Chondrocyte (in vitro differentiated cells): ENCODE measurements at regions not wholly inside any gene's neighbourhood (a gene's known extent, or its start where the extent isn't known, plus 50 kb on each side); places are given as distances from the start of the nearest gene placed in this dataset.

Source experiments
- DNase-seq: peaks from one replicate; pipeline ENCODE4 v3.0.0; 2021; ENCODE audit warnings: mixed read lengths, low spot score
- H3K27ac Mint-ChIP-seq: one replicate; pipeline ENCODE4 v1.8.0; 2021; ENCODE audit warnings: mild to moderate bottlenecking, moderate library complexity, mixed read lengths; ENCODE audit not compliant: unreplicated experiment
- H3K27me3 Mint-ChIP-seq: 2 replicates; pipeline ENCODE4 v1.8.0; 2021; ENCODE audit warnings: low read depth, mixed read lengths
- H3K36me3 Mint-ChIP-seq: 2 replicates; pipeline ENCODE4 v1.8.0; 2021; ENCODE audit warnings: low read depth, mixed read lengths
- H3K4me1 Mint-ChIP-seq: 2 replicates; pipeline ENCODE4 v1.8.0; 2021; ENCODE audit warnings: low read depth, mild to moderate bottlenecking, mixed read lengths
- H3K4me3 Mint-ChIP-seq: one replicate; pipeline ENCODE4 v1.8.0; 2021; ENCODE audit warnings: mild to moderate bottlenecking, moderate library complexity, mixed read lengths; ENCODE audit not compliant: unreplicated experiment
- H3K9me3 Mint-ChIP-seq: 2 replicates; pipeline ENCODE4 v1.8.0; 2021; ENCODE audit warnings: low read depth, mixed read lengths
- CTCF ChIP-seq: fragments of 200-600 bp; sonication (generic); IDR thresholded peaks from 2 replicates; pipeline ENCODE4 v1.5.0; 2021; ENCODE audit warnings: antibody characterized with exemption, mild to moderate bottlenecking, moderate library complexity

DNA sequence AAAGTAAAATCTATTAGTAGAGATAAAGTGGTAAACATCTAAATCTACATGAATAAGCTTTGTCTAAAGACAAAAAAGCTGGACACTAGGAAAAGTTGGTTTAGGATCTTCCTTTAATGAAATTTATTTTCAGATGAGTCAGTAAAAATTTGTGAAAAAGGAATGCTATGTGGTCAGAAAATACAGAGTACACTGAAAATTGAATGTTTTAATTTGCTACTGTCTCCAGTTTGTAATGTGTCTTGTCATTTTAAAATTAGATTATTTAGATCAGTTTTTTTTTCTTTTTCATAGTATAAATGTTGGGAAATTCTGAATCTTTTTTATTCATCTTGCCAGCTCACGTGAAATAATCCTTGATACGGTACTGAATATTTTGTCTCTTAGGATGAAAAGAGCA lies 56.9 kb downstream of the SLITRK6 start:
- peaks cover 1% of the 10 kb centered on the region for H3K27me3 Mint-ChIP-seq
- no peaks in the 10 kb centered on the region for H3K36me3 Mint-ChIP-seq
- H3K4me1 Mint-ChIP-seq, result peaks cover 17% of the 10 kb centered on the region
- DNase-seq, result no peak
- TF ChIP-seq CTCF, result no peak
- H3K27ac Mint-ChIP-seq, result peak overlapping the region; percentile 41
- no peak overlapping the region for H3K4me3 Mint-ChIP-seq
- H3K9me3 Mint-ChIP-seq, result peaks cover 2% of the 10 kb centered on the region

DNA sequence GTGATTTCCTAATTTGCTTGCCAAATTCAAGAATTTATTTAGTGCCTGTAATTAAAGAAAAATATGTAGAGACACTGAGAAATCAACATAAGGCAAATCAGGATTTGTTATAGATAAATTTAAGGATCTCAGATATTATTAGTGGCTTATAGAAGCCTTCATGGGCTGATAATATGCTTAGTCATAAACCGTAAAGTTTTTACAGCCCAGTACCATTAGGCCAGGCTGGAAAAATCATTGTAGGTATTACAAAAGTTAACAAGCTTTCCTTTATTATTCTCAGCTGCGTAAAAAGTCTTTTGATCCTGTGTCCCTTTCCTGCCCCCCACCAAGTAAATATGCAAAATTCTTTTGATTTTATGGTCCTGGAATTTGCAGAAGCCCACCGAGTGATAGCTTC lies 58.2 kb downstream of the SLITRK6 start:
- no peak for TF ChIP-seq CTCF

GRCh38 chr13:85738696-85739320 lies 60.4 kb downstream of the SLITRK6 start:
- peaks cover 17% of the 10 kb centered on the region for H3K4me1 Mint-ChIP-seq
- no peak for TF ChIP-seq CTCF
- H3K27ac Mint-ChIP-seq, result no peak overlapping the region
- H3K9me3 Mint-ChIP-seq, result peaks cover 6% of the 10 kb centered on the region
- peaks cover 1% of the 10 kb centered on the region for H3K27me3 Mint-ChIP-seq
- no peak for DNase-seq
- no peaks in the 10 kb centered on the region for H3K36me3 Mint-ChIP-seq
- H3K4me3 Mint-ChIP-seq, result no peak overlapping the region

More for the DNA sequence above, 58.2 kb downstream of the SLITRK6 start:
- peaks cover 17% of the 10 kb centered on the region for H3K4me1 Mint-ChIP-seq
- DNase-seq, result no peak
- H3K27ac Mint-ChIP-seq, result no peak overlapping the region
- peaks cover 1% of the 10 kb centered on the region for H3K27me3 Mint-ChIP-seq
- H3K36me3 Mint-ChIP-seq, result no peaks in the 10 kb centered on the region
- peaks cover 6% of the 10 kb centered on the region for H3K9me3 Mint-ChIP-seq
- no peak overlapping the region for H3K4me3 Mint-ChIP-seq

DNA sequence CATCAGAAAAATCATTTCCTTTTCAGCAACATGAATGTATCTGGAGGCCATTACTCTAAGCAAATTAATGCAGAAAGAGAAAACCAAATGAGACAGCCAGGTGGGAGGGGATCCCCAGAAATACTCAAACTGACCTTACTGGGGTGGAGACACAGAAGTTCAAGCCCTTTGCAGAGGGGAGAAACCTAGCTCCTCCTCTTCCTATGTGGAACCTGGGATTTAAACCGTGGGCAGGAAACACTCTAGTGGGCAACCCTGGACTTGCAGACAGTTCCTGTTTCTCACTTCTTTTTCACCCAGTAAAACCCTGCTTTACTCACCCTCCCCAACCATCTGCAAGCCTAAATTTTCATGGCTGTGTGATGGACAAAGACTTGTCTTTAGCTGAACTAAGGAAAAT lies 61.3 kb downstream of the SLITRK6 start:
- Mint-ChIP-seq H3K27me3 (peaks cover 1% of the 10 kb centered on the region), H3K27ac (no peak overlapping the region), H3K4me3 (no peak overlapping the region), H3K9me3 (peaks cover 6% of the 10 kb centered on the region), H3K36me3 (no peaks in the 10 kb centered on the region), H3K4me1 (peaks cover 13% of the 10 kb centered on the region)
- TF ChIP-seq CTCF, result peak; percentile 11
- DNase-seq, result no peak

- Mint-ChIP-seq H3K4me1 (peaks cover 4% of the 10 kb centered on the region), H3K27ac (no peak overlapping the region), H3K4me3 (no peak overlapping the region), H3K36me3 (peaks cover 1% of the 10 kb centered on the region), H3K27me3 (no peaks in the 10 kb centered on the region), H3K9me3 (peaks cover 4% of the 10 kb centered on the region)
- no peak for DNase-seq
- no peak for TF ChIP-seq CTCF
Observed at GRCh38 chr13:85729296-85729695, 69.9 kb downstream of the SLITRK6 start.
